Transverse colon (tissue), 4 donors: ENCODE measurements at regions not wholly inside any gene's neighbourhood (a gene's known extent, or its start where the extent isn't known, plus 50 kb on each side); places are given as distances from the start of the nearest gene placed in this dataset.

ENCODE experiments used
- DNase-seq: peaks from one replicate; pipeline ENCODE4 v3.0.0-alpha.2; 2019
- H3K27ac ChIP-seq, 4 donors: fragments of 200-600 bp; sonication (generic); 2 replicates each; pipeline ENCODE4 v1.5.1; 2016 to 2018; ENCODE audit warnings: inconsistent platforms in 4 of 4
- H3K27me3 ChIP-seq: fragments of 200-600 bp; sonication (generic); 2 replicates; pipeline ENCODE4 v1.5.1; 2017; ENCODE audit warnings: inconsistent platforms
- H3K36me3 ChIP-seq, 4 donors: fragments of 200-600 bp; sonication (generic); 2 replicates each; pipeline ENCODE4 v1.5.1; 2017 to 2019; ENCODE audit warnings: inconsistent platforms in 4 of 4
- H3K4me1 ChIP-seq, 4 donors: fragments of 200-600 bp; sonication (generic); 2 replicates each; pipeline ENCODE4 v1.5.1; 2017 to 2020; ENCODE audit warnings: inconsistent platforms in 4 of 4
- H3K4me3 ChIP-seq, 4 donors: fragments of 200-600 bp; sonication (generic); 1 replicate in 1 of 4; 2 replicates in 3 of 4; pipeline versions ENCODE4 v1.5.1 to v1.6.1; 2017 to 2019; ENCODE audit warnings: inconsistent platforms in 4 of 4
- H3K9me3 ChIP-seq, 2 donors: fragments of 200-600 bp; sonication (generic); 2 replicates each; pipeline ENCODE4 v1.5.1; 2017 to 2019; ENCODE audit warnings: inconsistent platforms in 2 of 2
- EP300 ChIP-seq: sonication (generic); formaldehyde crosslinking; IDR thresholded peaks from one replicate; pipeline ENCODE4 v1.6.1; 2017; ENCODE audit warnings: antibody characterized with exemption, low read depth
- POLR2A ChIP-seq: fragments of 450-650 bp; IDR thresholded peaks from one replicate; pipeline ENCODE4 v1.6.1; 2016; ENCODE audit warnings: antibody characterized with exemption, mild to moderate bottlenecking, moderate library complexity
- POLR2AphosphoS5 ChIP-seq, 3 donors: sonication (generic); formaldehyde crosslinking; IDR thresholded peaks; one replicate each; pipeline ENCODE4 v1.6.1; 2016; ENCODE audit warnings: antibody characterized with exemption in 3 of 3
- WGBS, 2 donors: methylation state at CpG; one replicate each; pipeline ENCODE4 v1.1.5; 2018; ENCODE audit warnings: low coverage in 1 of 2; 5-methylcytosine and 5-hydroxymethylcytosine counted together
- in situ Hi-C, 4 donors: fragments of 200-750 bp; cut with MboI; loops; one replicate each; pipeline versions ENCODE4 v1.15.0 to v1.15.1; 2017; ENCODE audit warnings: low sequenced_read_pairs in 3 of 4, low pct_ligation_motif_present in 1 of 4, low pct_unique_long_range_greater_than_20kb in 1 of 4
- intact Hi-C: fragments of 100-400 bp; cut with DNase I; formaldehyde crosslinking; loops from one replicate; pipeline ENCODE4 v1.15.1; 2023; ENCODE audit warnings: low total_unique reads
- TF ChIP-seq, protein P1 (sequence below), 5 experiments: fragments of 200-600 bp in 3 of 5; fragments of 450-650 bp in 2 of 5; sonication (generic) in 3 of 5; IDR thresholded peaks; 1 replicate in 2 of 5; 2 replicates in 3 of 5; pipeline ENCODE4 v1.5.1; 2016 to 2017; ENCODE audit warnings: antibody characterized with exemption in 5 of 5, inconsistent platforms in 3 of 5, mild to moderate bottlenecking in 2 of 5, moderate library complexity in 1 of 5

DNA sequence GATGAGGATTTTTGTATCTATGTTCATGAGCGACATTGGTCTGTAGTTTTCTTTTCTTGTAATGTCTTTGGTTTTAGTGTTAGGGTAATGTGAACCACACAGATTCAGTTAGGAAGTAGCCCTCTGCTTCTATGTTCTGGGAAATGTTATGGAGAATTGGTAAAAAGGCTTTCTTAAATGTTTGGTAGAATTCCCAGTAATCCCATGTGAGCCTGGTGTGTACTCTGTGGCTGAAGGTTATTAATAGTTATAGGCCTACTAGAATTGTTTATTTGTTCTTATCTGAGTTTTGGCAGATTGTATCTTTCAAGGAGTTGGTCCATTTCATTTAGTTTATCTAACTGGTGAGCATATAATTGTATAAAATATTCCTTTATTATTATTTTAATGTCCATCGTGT lies 484.6 kb upstream of the GHITM start:
- TF ChIP-seq EP300 (no peak), POLR2AphosphoS5 (IDR thresholded peaks at IDR 0.05) (no peak), POLR2A (no peak)
- TF ChIP-seq, protein P1, sequence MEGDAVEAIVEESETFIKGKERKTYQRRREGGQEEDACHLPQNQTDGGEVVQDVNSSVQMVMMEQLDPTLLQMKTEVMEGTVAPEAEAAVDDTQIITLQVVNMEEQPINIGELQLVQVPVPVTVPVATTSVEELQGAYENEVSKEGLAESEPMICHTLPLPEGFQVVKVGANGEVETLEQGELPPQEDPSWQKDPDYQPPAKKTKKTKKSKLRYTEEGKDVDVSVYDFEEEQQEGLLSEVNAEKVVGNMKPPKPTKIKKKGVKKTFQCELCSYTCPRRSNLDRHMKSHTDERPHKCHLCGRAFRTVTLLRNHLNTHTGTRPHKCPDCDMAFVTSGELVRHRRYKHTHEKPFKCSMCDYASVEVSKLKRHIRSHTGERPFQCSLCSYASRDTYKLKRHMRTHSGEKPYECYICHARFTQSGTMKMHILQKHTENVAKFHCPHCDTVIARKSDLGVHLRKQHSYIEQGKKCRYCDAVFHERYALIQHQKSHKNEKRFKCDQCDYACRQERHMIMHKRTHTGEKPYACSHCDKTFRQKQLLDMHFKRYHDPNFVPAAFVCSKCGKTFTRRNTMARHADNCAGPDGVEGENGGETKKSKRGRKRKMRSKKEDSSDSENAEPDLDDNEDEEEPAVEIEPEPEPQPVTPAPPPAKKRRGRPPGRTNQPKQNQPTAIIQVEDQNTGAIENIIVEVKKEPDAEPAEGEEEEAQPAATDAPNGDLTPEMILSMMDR (IDR thresholded peaks at IDR 0.05) = no peak
- Histone ChIP-seq H3K27ac (no peak overlapping the region), H3K4me1 (no peaks in the 10 kb centered on the region), H3K9me3 (no peaks in the 10 kb centered on the region), H3K4me3 (no peak overlapping the region), H3K27me3 (no peaks in the 10 kb centered on the region), H3K36me3 (no peaks in the 10 kb centered on the region)
- in situ Hi-C loops (no loop called here), intact Hi-C loops (no loop called here)
- 76 to 83% methylated on average over 2 of the region's 2 CpGs for WGBS, 2 donors
- DNase-seq = no peak

DNA sequence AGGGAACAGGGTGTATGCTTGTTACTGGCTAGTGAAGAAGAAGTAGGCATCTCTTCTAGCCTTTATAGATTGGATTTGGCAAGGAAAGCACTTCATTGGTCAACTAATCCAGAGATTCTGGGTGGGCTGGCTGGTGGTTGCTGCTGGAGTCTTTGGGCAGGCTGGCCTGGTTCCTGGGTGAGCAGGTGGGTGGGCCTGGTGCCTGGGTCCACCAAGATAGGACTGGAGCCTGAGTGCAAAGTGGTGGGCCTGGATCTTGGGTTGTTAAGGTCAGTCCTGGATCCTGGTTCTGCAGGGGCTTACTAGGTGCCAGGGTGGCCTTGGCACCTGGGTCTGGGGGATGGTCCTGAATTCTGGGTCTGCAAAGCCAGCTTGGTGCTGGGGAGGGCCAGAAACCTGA lies 482.4 kb upstream of the GHITM start:
- intact Hi-C loops = no loop called here
- no peaks in the 10 kb centered on the region for H3K36me3 ChIP-seq
- no peaks in the 10 kb centered on the region for H3K27me3 ChIP-seq
- no peak for DNase-seq
- no peak overlapping the region for H3K4me3 ChIP-seq
- no peaks in the 10 kb centered on the region for H3K4me1 ChIP-seq
- H3K27ac ChIP-seq = no peak overlapping the region
- H3K9me3 ChIP-seq = no peaks in the 10 kb centered on the region
- in situ Hi-C loops = no loop called here
- no peak for TF ChIP-seq POLR2A
- no peak for TF ChIP-seq EP300
- TF ChIP-seq, protein P1 (IDR thresholded peaks at IDR 0.05) = no peak
- TF ChIP-seq POLR2AphosphoS5 (IDR thresholded peaks at IDR 0.05) = no peak

DNA sequence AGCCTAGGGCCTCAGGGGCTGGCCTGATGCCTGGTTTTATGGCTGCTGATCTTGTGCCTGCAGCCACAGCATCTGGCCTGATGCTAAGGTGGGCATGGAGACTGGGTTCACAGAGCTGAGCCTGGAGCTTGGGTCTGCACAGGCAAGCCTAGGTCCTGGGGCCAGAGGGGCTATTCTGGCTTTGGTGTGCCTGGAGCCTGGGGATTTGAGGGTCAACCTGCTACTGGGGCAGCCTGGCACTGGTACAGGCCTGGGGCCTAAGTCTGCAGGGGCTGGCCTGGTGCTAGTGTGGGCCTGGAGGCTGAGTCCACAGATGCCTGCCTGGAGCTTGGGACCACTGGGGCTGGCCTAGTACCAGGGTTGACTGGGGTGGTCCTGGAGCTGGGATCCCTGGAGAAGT lies 481.8 kb upstream of the GHITM start:
- no peaks in the 10 kb centered on the region for H3K9me3 ChIP-seq
- DNase-seq = no peak
- no peak for TF ChIP-seq POLR2AphosphoS5 (IDR thresholded peaks at IDR 0.05)
- TF ChIP-seq, protein P1 (IDR thresholded peaks at IDR 0.05) = no peak
- TF ChIP-seq POLR2A = no peak
- no peak for TF ChIP-seq EP300
- no peak overlapping the region for H3K27ac ChIP-seq
- intact Hi-C loops = no loop called here
- no peaks in the 10 kb centered on the region for H3K36me3 ChIP-seq
- H3K27me3 ChIP-seq = no peaks in the 10 kb centered on the region
- in situ Hi-C loops = no loop called here
- no peaks in the 10 kb centered on the region for H3K4me1 ChIP-seq
- no peak overlapping the region for H3K4me3 ChIP-seq

DNA sequence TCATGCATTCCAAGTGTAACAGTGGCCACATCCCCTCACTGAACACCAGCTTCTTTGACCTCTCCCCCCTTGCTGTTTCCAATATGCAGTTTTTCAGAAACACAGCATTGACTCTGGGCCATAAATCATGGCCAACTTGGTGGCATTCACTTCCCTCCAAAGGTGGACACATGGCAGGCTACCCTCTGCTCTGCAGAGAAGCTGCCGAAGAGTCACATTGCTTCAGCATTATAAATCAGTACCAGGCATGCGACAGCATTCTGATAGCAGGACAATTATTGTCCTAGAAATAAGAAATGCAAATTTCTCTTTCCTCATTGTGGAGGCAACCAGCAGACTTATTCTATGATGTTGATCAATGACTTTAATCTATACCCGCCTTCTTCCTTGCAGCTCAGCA lies 475.4 kb upstream of the GHITM start:
- in situ Hi-C loops (no loop called here), intact Hi-C loops (no loop called here)
- Histone ChIP-seq H3K4me3 (no peak overlapping the region), H3K36me3 (no peaks in the 10 kb centered on the region), H3K9me3 (no peaks in the 10 kb centered on the region), H3K27me3 (no peaks in the 10 kb centered on the region), H3K27ac (no peak overlapping the region), H3K4me1 (no peaks in the 10 kb centered on the region)
- TF ChIP-seq, protein P1 (IDR thresholded peaks at IDR 0.05) = no peak
- TF ChIP-seq POLR2AphosphoS5 (IDR thresholded peaks at IDR 0.05) (no peak), POLR2A (no peak), EP300 (no peak)
- no peak for DNase-seq
- 77 to 96% methylated on average over 3 of the region's 3 CpGs for WGBS, 2 donors
